Peyer's patch (tissue), 4 donors: ENCODE measurements at regions not wholly inside any gene's neighbourhood (a gene's known extent, or its start where the extent isn't known, plus 50 kb on each side); places are given as distances from the start of the nearest gene placed in this dataset.

Experiments
- POLR2A ChIP-seq, 2 donors: fragments of 450-650 bp; IDR thresholded peaks; one replicate each; pipeline ENCODE4 v1.5.1; 2017; ENCODE audit warnings: antibody characterized with exemption in 2 of 2, mild to moderate bottlenecking in 2 of 2, moderate library complexity in 2 of 2
- TF ChIP-seq, protein P1 (sequence below), 6 experiments: fragments of 450-650 bp in 4 of 6; fragments of 200-600 bp in 2 of 6; sonication (generic) in 1 of 6; IDR thresholded peaks; one replicate each; pipeline ENCODE4 v1.5.1; 2017 to 2019; ENCODE audit warnings: antibody characterized with exemption in 6 of 6, mild to moderate bottlenecking in 3 of 6, moderate library complexity in 1 of 6

DNA sequence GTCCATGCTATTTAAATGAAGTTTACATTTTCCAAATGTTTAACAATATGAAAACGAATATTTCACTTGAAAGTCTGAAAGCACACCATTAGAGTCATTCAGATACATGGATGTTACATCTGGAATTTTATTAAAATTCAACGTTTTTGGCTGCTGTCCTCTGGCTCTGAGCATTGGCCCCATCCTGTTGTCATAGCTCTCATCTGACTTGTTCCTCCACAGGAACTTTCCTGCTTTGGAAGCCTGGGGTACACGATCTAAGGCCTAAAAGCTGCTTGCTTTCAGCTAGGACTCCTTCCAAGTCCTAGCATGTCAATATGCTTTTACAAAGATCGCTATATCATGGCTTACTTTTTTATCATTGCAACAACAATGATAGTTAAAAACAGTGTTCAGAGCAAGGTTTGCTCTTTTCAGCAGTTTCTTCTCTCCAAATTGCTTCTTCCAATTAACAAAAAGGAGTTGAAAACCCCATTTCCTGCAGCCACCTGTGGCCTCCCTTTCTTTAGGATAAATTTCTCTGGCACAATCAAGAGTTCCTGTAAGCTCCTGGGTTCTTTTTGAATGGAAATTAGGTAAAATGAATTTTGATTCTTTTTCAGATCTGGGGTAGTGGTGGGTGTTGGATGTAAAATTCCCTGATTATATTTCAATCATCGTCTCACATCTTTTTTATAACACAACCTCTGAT, 413.4 kb upstream of the AGA start:
- no peak for TF ChIP-seq POLR2A (IDR thresholded peaks at IDR 0.05)
- TF ChIP-seq, protein P1, sequence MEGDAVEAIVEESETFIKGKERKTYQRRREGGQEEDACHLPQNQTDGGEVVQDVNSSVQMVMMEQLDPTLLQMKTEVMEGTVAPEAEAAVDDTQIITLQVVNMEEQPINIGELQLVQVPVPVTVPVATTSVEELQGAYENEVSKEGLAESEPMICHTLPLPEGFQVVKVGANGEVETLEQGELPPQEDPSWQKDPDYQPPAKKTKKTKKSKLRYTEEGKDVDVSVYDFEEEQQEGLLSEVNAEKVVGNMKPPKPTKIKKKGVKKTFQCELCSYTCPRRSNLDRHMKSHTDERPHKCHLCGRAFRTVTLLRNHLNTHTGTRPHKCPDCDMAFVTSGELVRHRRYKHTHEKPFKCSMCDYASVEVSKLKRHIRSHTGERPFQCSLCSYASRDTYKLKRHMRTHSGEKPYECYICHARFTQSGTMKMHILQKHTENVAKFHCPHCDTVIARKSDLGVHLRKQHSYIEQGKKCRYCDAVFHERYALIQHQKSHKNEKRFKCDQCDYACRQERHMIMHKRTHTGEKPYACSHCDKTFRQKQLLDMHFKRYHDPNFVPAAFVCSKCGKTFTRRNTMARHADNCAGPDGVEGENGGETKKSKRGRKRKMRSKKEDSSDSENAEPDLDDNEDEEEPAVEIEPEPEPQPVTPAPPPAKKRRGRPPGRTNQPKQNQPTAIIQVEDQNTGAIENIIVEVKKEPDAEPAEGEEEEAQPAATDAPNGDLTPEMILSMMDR (IDR thresholded peaks at IDR 0.05) = no peak
